Uterus (tissue), 3 donors: ENCODE measurements at regions not wholly inside any gene's neighbourhood (a gene's known extent, or its start where the extent isn't known, plus 50 kb on each side); places are given as distances from the start of the nearest gene placed in this dataset.

Experiments
- DNase-seq, 2 donors: peaks; one replicate each; pipeline ENCODE4 v3.0.0-alpha.2; 2019 to 2020
- H3K27ac ChIP-seq, 2 donors: fragments of 200-600 bp; sonication (generic); 1 replicate in 1 of 2; 2 replicates in 1 of 2; pipeline ENCODE4 v1.5.1; 2016 to 2018
- H3K27me3 ChIP-seq, 2 donors: fragments of 200-600 bp; sonication (generic); one replicate each; pipeline ENCODE4 v1.5.1; 2018 to 2019; ENCODE audit warnings: control low read depth in 1 of 2
- H3K36me3 ChIP-seq, 2 donors: fragments of 200-600 bp; sonication (generic); one replicate each; pipeline ENCODE4 v1.5.1; 2019; ENCODE audit warnings: control low read depth in 1 of 2
- H3K4me1 ChIP-seq, 2 donors: fragments of 200-600 bp; sonication (generic); one replicate each; pipeline ENCODE4 v1.5.1; 2018 to 2019; ENCODE audit warnings: control low read depth in 1 of 2
- H3K4me3 ChIP-seq, 2 donors: fragments of 200-600 bp; sonication (generic); 1 replicate in 1 of 2; 2 replicates in 1 of 2; pipeline ENCODE4 v1.5.1; 2018 to 2019; ENCODE audit warnings: mild to moderate bottlenecking in 1 of 2
- H3K9me3 ChIP-seq, 2 donors: fragments of 200-600 bp; sonication (generic); one replicate each; pipeline ENCODE4 v1.5.1; 2019; ENCODE audit warnings: control low read depth in 1 of 2
- POLR2A ChIP-seq, 2 donors: fragments of 450-650 bp; IDR thresholded peaks; one replicate each; pipeline ENCODE4 v1.6.1; 2016; ENCODE audit warnings: antibody characterized with exemption in 2 of 2, mild to moderate bottlenecking in 1 of 2, moderate library complexity in 1 of 2
- intact Hi-C: fragments of 100-400 bp; cut with DNase I; formaldehyde crosslinking; loops from one replicate; pipeline ENCODE4 v1.15.1; 2023; ENCODE audit warnings: low total_unique reads
- TF ChIP-seq, protein P1 (sequence below), 4 experiments: fragments of 200-600 bp in 2 of 4; fragments of 450-650 bp in 2 of 4; sonication (generic) in 2 of 4; IDR thresholded peaks; one replicate each; pipeline ENCODE4 v1.5.1; 2016 to 2019; ENCODE audit warnings: antibody characterized with exemption in 4 of 4, mild to moderate bottlenecking in 2 of 4, moderate library complexity in 1 of 4
- donor health status: DM: yes; HTN: yes; CAD: no.

DNA sequence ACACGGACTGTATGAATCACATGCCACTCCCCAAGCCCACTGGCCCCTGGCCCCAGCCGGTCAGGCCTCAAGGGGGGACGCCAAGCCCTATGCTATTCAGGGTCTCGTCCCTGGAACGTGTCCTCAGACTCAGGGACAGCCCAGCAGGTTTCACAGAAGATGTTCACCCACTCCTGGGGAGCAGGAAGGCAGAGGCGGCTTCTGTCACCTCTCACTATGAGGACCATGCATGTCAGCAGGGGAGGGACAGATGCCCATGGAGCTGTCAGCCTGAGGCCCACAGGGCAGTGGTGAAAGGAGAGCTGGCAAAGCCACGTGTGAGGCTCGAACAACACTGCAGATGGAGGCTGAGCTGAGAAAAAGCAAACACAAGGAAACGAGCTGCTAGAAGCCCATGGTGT, 192.0 kb downstream of the SHANK2 start:
- Histone ChIP-seq H3K9me3 (no peaks in the 10 kb centered on the region), H3K27ac (no peak overlapping the region), H3K4me1 (no peaks in the 10 kb centered on the region), H3K4me3 (no peak overlapping the region), H3K27me3 (no peaks in the 10 kb centered on the region), H3K36me3 (no peaks in the 10 kb centered on the region)
- intact Hi-C loops: no loop called here
- no peak for TF ChIP-seq POLR2A (IDR thresholded peaks at IDR 0.05)
- TF ChIP-seq, protein P1, sequence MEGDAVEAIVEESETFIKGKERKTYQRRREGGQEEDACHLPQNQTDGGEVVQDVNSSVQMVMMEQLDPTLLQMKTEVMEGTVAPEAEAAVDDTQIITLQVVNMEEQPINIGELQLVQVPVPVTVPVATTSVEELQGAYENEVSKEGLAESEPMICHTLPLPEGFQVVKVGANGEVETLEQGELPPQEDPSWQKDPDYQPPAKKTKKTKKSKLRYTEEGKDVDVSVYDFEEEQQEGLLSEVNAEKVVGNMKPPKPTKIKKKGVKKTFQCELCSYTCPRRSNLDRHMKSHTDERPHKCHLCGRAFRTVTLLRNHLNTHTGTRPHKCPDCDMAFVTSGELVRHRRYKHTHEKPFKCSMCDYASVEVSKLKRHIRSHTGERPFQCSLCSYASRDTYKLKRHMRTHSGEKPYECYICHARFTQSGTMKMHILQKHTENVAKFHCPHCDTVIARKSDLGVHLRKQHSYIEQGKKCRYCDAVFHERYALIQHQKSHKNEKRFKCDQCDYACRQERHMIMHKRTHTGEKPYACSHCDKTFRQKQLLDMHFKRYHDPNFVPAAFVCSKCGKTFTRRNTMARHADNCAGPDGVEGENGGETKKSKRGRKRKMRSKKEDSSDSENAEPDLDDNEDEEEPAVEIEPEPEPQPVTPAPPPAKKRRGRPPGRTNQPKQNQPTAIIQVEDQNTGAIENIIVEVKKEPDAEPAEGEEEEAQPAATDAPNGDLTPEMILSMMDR (IDR thresholded peaks at IDR 0.05): no peak
- DNase-seq: no peak

- no peaks in the 10 kb centered on the region for H3K4me1 ChIP-seq
- TF ChIP-seq, protein P1 (IDR thresholded peaks at IDR 0.05): no peak
- TF ChIP-seq POLR2A (IDR thresholded peaks at IDR 0.05): no peak
- H3K9me3 ChIP-seq: no peaks in the 10 kb centered on the region
- no peak for DNase-seq
- H3K27ac ChIP-seq: no peak overlapping the region
- intact Hi-C loops: no loop called here
- H3K4me3 ChIP-seq: no peak overlapping the region
- H3K36me3 ChIP-seq: no peaks in the 10 kb centered on the region
- no peaks in the 10 kb centered on the region for H3K27me3 ChIP-seq
Observed at GRCh38 chr11:71059662-71060061, 192.7 kb downstream of the SHANK2 start.

GRCh38 chr11:71055925-71056324, 196.5 kb downstream of the SHANK2 start:
- intact Hi-C loops: no loop called here
- Histone ChIP-seq H3K4me1 (no peaks in the 10 kb centered on the region), H3K27me3 (no peaks in the 10 kb centered on the region), H3K4me3 (no peak overlapping the region), H3K27ac (no peak overlapping the region), H3K36me3 (no peaks in the 10 kb centered on the region), H3K9me3 (no peaks in the 10 kb centered on the region)
- TF ChIP-seq POLR2A (IDR thresholded peaks at IDR 0.05): no peak
- TF ChIP-seq, protein P1 (IDR thresholded peaks at IDR 0.05): no peak
- no peak for DNase-seq
